SK-N-SH (cell line): ENCODE measurements at regions not wholly inside any gene's neighbourhood (a gene's known extent, or its start where the extent isn't known, plus 50 kb on each side); places are given as distances from the start of the nearest gene placed in this dataset.

Source experiments
- CTCF ChIP-seq: fragments of 200-600 bp; sonication (generic); IDR thresholded peaks from 2 replicates; pipeline ENCODE4 v1.6.1; 2017; ENCODE audit warnings: antibody characterized with exemption, mild to moderate bottlenecking, moderate library complexity
- EZH2phosphoT487 ChIP-seq: fragments of 200-600 bp; sonication (generic); IDR thresholded peaks from 2 replicates; pipeline ENCODE4 v1.6.1; 2017; ENCODE audit warnings: low read depth, mixed run types, mild to moderate bottlenecking, antibody characterized with exemption, moderate library complexity, borderline replicate concordance
- POLR2AphosphoS5 ChIP-seq: IDR thresholded peaks from 2 replicates; pipeline ENCODE4 v1.6.1; 2012; ENCODE audit warnings: low read depth, low read length
- ZBTB33 ChIP-seq: IDR thresholded peaks from 2 replicates; pipeline ENCODE4 v1.4.0; 2012; ENCODE audit warnings: low read depth, borderline replicate concordance

- TF ChIP-seq ZBTB33 (no peak), POLR2AphosphoS5 (no peak), CTCF (no peak), EZH2phosphoT487 (no peak)
Observed at GRCh38 chr1:82507011-82507410, 706.3 kb downstream of the ADGRL2 start.
